ENCODE measurements at regions not wholly inside any gene's neighbourhood (a gene's known extent, or its start where the extent isn't known, plus 50 kb on each side); places are given as distances from the start of the nearest gene placed in this dataset.

DNA sequence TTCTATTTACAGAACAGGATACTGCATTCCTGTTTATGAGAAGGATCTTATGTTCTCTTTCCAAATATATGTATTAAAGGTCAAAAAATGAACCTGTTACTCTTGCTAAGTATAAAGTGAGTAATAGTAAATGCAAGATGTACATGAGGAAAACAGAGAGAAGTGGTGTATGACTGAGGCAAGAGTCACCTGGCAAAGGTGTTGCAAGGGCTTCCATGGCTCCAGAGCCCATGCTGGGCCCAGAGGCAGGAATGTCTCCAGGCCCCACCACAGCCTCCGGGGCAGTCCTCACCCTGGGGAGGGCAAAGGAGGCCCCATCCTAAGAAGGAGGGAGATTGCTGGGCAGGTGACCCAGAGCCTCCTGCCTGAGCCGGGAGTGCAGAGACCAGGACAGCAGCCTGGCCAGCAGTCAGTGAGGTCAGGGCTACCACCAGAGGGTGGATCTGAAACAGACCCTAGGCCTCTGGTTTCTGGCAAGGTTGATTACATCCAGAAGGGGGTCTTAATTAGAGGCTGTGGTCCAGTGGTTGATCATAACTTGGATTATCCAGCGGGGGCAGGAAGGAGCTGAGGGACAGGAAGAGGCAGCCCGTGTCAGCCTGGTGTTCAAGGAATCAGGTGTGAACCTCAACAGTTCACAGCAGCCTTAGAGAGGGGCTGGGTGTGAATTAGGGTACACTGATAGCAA, 57.3 kb upstream of the CPLX2 start:
- ATAC-seq (ENCODE audit: insufficient read depth, low read depth) (no peak), DNase-seq (no peak)
- Histone ChIP-seq H3K36me3 (ENCODE audit: insufficient read depth, low read length) (no peaks in the 10 kb centered on the region), H3K4me1 (ENCODE audit: insufficient read depth, low read length) (no peaks in the 10 kb centered on the region), H3K79me2 (ENCODE audit: insufficient read depth, low read length) (no peaks in the 10 kb centered on the region), H2AFZ (ENCODE audit: low read depth, low read length) (no peak overlapping the region), H4K20me1 (ENCODE audit: insufficient read depth, low read length) (no peaks in the 10 kb centered on the region), H3K27me3 (ENCODE audit: insufficient read depth, low read length, poor library complexity) (peaks cover 17% of the 10 kb centered on the region), H3K27ac (ENCODE audit: low read length) (no peak overlapping the region), H3K9me3 (ENCODE audit: insufficient read depth, low read length, severe bottlenecking) (no peaks in the 10 kb centered on the region), H3K4me2 (ENCODE audit: insufficient read depth, low read length) (no peak overlapping the region), H3K4me3 (ENCODE audit: low read depth in 1 of 2, low read length in 2 of 2) (no peak overlapping the region), H3K9ac (ENCODE audit: low read depth, low read length) (no peak overlapping the region)
- TF ChIP-seq, protein P1, sequence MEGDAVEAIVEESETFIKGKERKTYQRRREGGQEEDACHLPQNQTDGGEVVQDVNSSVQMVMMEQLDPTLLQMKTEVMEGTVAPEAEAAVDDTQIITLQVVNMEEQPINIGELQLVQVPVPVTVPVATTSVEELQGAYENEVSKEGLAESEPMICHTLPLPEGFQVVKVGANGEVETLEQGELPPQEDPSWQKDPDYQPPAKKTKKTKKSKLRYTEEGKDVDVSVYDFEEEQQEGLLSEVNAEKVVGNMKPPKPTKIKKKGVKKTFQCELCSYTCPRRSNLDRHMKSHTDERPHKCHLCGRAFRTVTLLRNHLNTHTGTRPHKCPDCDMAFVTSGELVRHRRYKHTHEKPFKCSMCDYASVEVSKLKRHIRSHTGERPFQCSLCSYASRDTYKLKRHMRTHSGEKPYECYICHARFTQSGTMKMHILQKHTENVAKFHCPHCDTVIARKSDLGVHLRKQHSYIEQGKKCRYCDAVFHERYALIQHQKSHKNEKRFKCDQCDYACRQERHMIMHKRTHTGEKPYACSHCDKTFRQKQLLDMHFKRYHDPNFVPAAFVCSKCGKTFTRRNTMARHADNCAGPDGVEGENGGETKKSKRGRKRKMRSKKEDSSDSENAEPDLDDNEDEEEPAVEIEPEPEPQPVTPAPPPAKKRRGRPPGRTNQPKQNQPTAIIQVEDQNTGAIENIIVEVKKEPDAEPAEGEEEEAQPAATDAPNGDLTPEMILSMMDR (IDR thresholded peaks at IDR 0.05; ENCODE audit: borderline replicate concordance, extremely low read depth, low read length, poor library complexity, severe bottlenecking): no peak
- no peak for TF ChIP-seq EZH2 (IDR thresholded peaks at IDR 0.05; ENCODE audit: borderline replicate concordance, low read depth, low read length, severe bottlenecking)

DNA sequence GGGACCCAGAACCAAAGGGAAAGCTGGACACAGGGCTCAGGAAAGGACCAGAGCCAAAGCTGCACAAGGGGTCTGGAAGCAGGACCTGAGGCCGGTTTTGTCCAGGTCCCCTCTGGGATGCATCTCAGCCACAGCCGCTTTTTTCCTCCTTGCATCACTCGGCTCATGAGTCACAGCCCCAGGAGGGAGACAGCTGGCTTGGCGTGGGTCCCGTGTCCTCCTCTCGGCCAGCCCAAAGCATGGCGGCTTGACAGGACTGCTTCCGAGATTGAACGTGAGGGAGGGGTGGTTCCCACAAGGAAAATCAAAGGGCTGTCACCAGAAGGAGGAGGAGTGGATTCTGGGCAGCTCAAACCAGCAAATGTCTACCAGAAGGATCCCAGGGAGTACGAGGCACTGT, 56.7 kb upstream of the CPLX2 start:
- Histone ChIP-seq H3K79me2 (ENCODE audit: insufficient read depth, low read length) (no peaks in the 10 kb centered on the region), H3K36me3 (ENCODE audit: insufficient read depth, low read length) (no peaks in the 10 kb centered on the region), H3K4me1 (ENCODE audit: insufficient read depth, low read length) (no peaks in the 10 kb centered on the region), H3K9ac (ENCODE audit: low read depth, low read length) (no peak overlapping the region), H3K4me3 (ENCODE audit: low read depth in 1 of 2, low read length in 2 of 2) (no peak overlapping the region), H3K27ac (ENCODE audit: low read length) (no peak overlapping the region), H4K20me1 (ENCODE audit: insufficient read depth, low read length) (no peaks in the 10 kb centered on the region), H3K27me3 (ENCODE audit: insufficient read depth, low read length, poor library complexity) (peaks cover 17% of the 10 kb centered on the region), H2AFZ (ENCODE audit: low read depth, low read length) (no peak overlapping the region), H3K9me3 (ENCODE audit: insufficient read depth, low read length, severe bottlenecking) (no peaks in the 10 kb centered on the region), H3K4me2 (ENCODE audit: insufficient read depth, low read length) (no peak overlapping the region)
- DNase-seq (no peak), ATAC-seq (ENCODE audit: insufficient read depth, low read depth) (no peak)
- TF ChIP-seq, protein P1 (IDR thresholded peaks at IDR 0.05; ENCODE audit: borderline replicate concordance, extremely low read depth, low read length, poor library complexity, severe bottlenecking): no peak
- no peak for TF ChIP-seq EZH2 (IDR thresholded peaks at IDR 0.05; ENCODE audit: borderline replicate concordance, low read depth, low read length, severe bottlenecking)

DNA sequence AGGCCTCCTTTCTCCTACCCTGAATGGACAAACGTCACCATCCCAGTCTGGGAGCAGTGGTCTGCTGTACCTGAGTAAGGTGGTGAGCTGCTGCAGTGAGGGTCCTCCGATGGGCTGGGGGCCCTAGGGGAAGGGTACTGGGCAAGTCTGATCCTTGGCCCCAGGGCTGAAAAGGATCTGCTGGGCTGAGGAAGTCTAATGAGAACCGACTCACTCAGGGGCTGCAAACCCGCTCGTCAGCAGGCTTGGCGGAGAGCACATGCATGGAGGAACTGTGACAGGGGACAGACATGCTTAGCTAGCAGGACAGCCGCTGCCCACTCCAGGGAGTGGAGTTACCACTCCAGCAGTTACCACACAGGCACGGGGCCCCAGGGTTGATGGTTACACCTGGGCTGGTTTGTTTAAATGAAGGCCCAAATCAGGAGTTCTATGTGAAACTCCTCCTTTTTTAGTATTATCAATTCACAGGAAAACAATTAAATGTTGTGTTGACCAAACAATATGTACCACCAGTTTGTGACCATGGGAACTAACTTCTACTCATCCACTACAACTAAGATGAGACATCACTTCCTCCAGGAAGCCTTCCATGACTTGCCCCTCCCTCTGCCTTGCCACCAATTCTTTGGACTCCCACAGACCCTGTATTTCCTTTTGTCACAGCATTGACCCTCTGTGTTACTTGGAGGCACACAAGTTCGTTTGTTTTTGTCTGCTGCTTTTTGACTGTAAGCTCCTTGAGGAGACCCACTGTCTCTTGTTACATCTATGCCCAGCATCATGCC, 56.1 kb upstream of the CPLX2 start:
- no peaks in the 10 kb centered on the region for H4K20me1 ChIP-seq (ENCODE audit: insufficient read depth, low read length)
- no peak overlapping the region for H3K4me3 ChIP-seq (ENCODE audit: low read depth in 1 of 2, low read length in 2 of 2)
- no peaks in the 10 kb centered on the region for H3K79me2 ChIP-seq (ENCODE audit: insufficient read depth, low read length)
- H3K9me3 ChIP-seq (ENCODE audit: insufficient read depth, low read length, severe bottlenecking): no peaks in the 10 kb centered on the region
- peaks cover 17% of the 10 kb centered on the region for H3K27me3 ChIP-seq (ENCODE audit: insufficient read depth, low read length, poor library complexity)
- DNase-seq (no peak), ATAC-seq (ENCODE audit: insufficient read depth, low read depth) (no peak)
- H3K27ac ChIP-seq (ENCODE audit: low read length): no peak overlapping the region
- no peaks in the 10 kb centered on the region for H3K36me3 ChIP-seq (ENCODE audit: insufficient read depth, low read length)
- no peaks in the 10 kb centered on the region for H3K4me1 ChIP-seq (ENCODE audit: insufficient read depth, low read length)
- no peak overlapping the region for H3K9ac ChIP-seq (ENCODE audit: low read depth, low read length)
- H3K4me2 ChIP-seq (ENCODE audit: insufficient read depth, low read length): no peak overlapping the region
- no peak for TF ChIP-seq EZH2 (IDR thresholded peaks at IDR 0.05; ENCODE audit: borderline replicate concordance, low read depth, low read length, severe bottlenecking)
- TF ChIP-seq, protein P1 (IDR thresholded peaks at IDR 0.05; ENCODE audit: borderline replicate concordance, extremely low read depth, low read length, poor library complexity, severe bottlenecking): no peak
- no peak overlapping the region for H2AFZ ChIP-seq (ENCODE audit: low read depth, low read length)
